NCI-H2196 (cell line): ENCODE measurements at regions not wholly inside any gene's neighbourhood (a gene's known extent, or its start where the extent isn't known, plus 50 kb on each side); places are given as distances from the start of the nearest gene placed in this dataset.
"Not testable (repeated sequence)": the region's sequence is repeated elsewhere in the genome, so short reads cannot be mapped to it uniquely, and the experiment has no call there.

Experiments
- DNase-seq: peaks from one replicate; lab custom pipeline; 2025; ENCODE audit not compliant: unreplicated experiment; lab: John Stamatoyannopoulos, UW

DNA sequence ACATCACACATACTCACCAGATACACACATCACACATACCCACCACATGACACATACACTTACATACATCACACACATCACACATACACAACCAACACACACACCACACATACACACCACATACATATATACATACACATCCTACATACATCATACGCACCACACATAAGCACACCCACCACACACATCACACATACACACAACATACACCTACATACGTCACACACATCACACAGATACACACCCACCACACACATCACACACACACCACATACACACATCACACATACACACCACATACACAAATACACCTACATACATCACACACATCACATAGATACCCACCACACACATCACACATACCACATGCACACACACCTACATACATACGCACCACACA is 158.4 kb downstream of the NDUFA10 start:
- no peak for DNase-seq

DNA sequence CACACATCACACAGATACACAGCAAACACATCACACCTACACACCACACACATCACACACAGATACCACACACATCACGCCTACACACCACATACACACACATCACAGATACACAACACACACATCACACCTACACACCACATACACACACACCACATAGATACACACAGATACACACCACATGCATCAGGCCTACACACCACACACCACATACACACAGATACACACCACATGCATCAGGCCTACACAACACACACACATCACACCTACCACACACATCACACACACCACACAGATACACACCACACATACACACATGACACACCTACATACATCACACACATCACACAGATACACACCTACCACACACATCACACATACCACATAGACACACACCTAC is 158.8 kb downstream of the NDUFA10 start:
- no peak for DNase-seq

DNA sequence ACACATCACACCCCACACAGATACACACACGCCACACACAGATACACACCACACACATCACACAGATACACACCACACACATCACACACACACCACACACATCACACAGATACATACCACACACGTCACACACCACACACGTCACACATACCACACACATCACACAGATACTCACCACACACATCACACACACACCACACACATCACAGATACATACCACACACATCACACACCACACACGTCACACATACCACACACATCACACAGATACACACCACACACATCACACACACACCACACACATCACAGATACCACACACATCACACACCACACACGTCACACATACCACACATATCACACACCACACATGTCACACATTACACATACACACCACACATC is 159.3 kb downstream of the NDUFA10 start:
- DNase-seq: not testable (repeated sequence)

DNA sequence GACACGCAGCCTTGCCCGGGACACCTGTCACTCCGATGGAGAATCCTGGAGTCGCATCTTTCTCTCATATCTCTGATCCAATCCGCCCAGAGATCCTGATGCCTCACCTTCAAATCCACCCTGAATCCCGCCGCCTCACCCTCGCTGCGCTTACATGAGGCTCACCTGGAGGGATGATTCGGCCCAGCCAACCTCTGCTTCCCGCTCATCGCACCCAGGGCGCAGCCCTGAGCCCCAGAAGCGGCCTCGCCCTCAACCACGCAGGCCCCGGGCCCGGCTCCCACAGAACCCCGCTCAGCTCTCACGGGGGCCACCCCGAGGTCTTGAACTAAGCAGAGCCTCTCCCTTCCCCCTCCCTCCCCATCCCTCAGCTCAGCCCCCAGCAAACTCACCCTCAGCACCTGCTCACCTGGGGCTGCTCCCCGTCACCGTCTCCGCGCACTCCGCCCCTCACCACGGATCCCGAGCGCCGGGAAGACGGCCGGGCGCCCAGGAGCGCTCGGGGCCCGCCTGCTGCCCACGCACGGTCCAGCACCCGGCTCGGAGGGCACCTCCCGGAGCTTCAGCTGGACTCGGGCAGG is 160.0 kb downstream of the NDUFA10 start:
- no peak for DNase-seq

DNA sequence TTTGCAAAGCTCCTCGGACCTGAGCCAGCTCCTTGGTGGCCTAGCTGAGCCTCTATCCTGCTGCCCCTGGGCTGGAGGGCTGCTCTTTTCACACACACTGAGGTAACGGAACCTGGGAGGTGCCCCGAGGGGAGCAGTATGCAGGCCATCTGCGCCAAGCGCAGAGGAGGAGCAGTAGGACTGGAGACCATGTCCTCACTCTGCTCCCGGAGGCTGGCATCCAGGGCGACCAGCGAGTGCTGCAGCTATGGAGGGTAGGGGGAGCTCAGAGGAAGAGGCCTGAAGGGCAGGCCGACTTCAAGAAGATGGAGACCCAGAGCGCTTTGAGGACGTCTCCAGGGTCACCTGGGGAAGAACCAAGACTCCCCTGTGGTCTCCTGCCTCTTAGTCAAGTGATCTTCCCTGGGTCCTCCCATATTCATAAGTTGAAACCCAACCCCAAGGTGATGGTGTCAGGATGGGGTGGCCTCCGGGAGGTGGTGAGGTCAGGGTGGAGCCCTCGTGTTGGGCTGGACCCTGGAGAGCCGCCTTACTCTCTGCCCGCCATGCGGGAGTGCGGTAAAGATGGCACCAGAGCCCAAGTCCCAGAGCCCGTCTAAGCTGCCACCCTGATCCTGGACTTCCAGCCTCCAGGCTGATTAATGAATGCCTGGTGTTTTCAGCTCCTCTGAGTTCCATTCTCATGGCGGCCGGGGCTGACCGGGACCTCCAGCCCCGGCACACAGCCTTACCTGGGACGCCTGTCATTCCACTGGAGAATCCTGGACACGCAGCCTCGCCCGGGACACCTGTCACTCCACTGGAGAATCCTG is 160.7 kb downstream of the NDUFA10 start:
- no peak for DNase-seq

DNA sequence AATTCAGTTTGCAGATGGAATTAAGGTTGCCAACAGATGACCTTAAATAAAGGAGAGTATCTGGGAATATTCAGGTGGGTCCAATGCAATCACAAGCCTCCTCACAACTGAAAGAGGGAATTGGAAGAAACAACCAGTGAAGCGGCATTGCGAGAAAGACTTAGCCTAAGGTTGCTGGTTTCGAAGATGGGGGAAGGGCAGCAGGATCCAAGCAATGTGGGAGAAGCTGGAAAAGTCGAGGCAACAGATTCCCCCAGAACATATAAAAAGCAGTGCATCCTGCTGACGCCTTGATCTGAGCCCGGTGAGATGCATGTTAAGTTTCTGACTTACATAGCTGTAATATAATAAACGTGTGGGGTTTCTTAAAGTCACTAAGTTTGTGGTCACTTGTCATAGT is 162.5 kb downstream of the NDUFA10 start:
- DNase-seq: no peak

DNA sequence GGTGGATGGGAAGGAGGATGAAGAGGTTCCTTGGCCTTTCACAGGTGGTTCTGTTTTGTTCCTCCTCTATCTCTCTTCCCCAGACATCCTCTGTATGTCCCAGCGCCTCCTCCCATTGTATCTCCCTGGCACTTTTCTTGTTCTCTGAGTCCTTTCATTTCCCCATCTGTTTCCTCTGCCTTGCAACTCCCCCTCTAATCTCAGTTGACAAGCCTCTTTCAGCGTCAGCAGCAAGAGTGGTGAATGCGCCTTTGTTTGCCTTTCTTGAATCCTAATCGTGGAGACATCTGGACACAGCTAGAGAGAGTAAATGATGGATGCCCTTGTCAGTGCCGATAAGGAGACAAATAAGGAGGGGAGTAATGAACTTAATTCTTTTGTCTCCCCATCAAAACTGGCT is 167.0 kb downstream of the NDUFA10 start:
- DNase-seq: no peak

DNA sequence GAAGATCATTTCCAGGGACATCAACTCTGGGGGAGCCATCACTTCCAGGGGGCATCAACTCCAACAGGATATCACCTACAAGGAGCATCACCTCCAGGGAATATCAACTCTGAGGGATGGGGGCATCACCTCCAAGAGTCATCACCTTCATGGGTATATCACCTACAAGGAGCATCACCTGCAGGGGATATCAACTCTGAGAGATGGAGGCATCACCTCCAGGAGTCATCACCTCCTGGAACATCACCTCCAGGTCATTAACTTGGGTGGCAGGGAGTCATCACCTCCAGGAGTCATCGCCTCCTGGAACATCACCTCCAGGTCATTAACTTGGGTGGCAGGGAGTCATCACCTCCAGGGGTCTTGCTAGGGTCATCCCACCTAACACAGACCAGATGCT is 167.6 kb downstream of the NDUFA10 start:
- no peak for DNase-seq

DNA sequence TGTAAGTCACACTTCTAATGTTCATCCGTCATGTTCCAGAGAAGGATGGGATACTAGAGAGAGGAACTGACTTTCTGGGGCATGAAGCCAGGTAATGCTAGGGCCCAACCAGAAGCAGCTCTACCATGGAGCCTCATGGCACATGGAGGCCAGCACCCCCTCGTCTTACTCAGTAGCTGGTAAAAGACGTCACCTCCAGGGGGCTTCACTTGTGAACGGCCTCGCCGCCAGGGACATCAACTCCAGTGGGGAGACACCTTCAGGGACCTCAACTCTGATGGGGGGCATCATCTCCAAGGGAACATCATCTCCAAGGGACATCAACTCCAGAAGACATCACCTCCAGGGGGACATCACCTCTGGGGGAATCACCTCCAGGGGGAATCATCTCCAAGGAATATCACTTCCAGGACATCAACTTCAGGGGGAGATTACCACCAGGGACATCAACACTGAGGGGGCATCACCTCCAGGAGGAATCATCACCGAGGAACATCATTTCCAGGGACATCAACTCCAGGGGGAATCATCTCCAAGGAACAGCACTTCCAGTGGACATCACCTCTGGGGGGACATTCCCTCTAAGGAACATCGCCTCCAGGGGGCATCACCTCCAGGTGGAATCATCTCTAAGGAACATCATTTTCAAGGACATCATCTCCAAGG is 168.4 kb downstream of the NDUFA10 start:
- DNase-seq: no peak

DNA sequence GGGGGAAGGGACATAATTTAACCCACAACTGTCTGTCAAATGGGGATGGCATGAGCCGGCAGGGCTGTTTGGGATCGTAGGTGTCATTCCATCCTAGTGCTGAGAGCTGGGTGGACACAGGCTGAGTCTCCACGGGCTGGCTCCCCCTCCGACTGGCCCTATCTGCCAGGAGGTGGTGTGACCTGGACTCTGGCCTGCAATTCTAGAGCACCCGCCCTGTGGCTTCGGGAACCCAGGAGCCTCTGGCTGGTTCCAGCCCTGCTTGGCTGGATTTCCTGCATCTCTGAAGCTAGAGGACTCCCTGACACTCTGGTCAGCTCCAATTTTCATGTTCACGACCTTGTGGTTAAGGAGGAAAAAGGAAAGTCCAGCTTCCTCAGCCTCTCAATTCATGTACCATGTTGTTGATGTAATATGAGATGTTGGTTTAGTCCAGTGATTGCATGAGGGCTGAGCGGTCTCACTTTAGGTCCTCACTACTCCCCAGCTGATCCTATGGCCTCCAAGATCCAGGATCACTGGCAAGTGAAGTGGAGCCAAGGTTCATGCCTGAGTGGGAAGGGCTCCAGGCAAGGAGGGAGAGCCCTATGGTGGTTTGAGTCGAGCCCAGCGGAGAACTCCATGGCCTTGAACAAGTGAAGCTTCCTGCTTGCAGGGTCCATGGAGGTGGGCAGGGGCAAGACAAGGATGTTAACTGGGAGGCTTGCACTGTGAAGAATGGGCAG is 169.1 kb downstream of the NDUFA10 start:
- no peak for DNase-seq

DNA sequence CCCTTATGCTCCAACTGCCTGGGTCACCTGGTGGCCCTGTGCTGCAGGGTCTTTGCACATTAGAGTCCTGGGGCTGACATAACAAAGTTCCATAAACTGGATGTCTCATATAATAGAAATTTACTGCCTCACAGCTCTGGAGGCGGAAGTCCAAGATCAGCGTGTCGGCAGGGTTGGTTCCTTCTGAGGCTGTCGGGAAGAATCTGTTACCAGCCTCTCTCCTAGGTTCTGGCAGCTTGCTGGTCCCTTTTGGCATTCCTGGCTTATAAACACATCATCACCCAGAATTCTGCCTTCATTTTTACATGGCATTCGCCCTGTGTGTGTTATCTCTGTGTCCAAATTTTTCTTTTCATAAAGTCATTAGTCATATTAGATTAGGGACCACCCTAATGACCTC is 170.5 kb downstream of the NDUFA10 start:
- no peak for DNase-seq

DNA sequence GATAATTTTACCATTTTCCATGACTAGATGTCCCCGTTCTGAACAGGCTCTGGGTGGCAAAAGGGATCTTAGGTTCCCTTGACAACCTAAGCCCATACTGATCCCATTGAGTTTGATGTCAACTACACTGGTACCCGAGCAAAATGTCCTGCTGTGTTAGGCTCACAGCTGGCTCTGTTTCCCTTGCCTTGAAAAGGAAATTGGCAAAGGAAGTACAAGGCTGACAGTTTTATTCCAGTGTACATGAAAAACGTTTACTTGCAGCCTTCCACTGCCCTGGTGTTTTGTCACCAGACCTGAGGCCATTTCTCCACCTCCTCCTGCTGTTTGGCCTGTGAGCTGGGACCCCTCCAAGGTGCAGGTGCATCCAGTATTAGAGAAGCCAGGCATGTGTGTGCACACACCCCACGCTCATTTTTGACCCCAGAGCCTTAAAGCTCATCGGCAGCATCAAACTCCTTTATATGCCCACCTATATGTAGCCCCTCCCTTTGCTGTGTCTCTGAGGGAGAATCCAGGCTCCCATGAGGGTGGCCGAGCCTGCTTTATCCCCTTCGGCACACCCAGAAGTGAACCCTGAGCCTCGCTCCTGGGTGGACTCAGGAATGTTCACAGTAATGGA is 171.3 kb downstream of the NDUFA10 start:
- no peak for DNase-seq

DNA sequence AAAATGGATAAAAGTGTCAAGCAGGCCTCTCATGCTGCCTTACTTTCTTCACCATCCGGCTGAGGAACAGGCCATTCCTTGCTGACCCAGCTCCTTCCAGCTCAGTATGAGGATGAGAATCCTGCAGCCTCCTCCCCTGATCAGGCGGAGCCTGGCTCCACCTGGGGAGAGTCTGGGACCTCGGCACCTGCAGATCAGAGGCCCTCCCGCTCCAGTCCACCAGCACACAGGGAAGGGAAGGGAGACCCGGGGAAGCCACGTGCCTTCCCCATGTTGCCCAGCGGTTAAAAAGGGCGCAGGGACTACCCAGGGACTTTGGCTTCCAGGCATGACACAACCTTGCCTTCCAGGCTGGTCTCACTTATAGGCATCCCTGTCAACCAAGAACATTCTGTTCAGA is 172.0 kb downstream of the NDUFA10 start:
- DNase-seq: no peak

DNA sequence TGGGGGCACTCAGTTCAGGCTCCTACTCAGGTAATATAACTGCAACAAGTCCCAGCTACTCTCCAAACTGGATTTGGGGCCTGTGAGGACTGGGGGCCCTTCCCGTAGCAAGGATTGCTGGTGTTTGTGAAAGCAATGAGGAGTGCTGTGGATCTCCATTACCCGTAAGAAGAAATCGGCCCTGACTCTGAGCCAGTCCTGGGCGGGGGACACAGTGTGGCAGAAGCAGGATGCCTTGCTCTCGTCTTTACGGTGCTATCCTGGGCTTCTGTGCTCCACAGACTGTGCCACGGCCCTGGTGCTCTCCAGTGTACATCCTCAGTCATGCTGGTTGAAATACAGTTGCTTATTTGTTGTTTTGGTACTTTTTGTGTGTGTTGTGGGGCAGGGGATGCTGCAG is 172.9 kb downstream of the NDUFA10 start:
- no peak for DNase-seq

DNA sequence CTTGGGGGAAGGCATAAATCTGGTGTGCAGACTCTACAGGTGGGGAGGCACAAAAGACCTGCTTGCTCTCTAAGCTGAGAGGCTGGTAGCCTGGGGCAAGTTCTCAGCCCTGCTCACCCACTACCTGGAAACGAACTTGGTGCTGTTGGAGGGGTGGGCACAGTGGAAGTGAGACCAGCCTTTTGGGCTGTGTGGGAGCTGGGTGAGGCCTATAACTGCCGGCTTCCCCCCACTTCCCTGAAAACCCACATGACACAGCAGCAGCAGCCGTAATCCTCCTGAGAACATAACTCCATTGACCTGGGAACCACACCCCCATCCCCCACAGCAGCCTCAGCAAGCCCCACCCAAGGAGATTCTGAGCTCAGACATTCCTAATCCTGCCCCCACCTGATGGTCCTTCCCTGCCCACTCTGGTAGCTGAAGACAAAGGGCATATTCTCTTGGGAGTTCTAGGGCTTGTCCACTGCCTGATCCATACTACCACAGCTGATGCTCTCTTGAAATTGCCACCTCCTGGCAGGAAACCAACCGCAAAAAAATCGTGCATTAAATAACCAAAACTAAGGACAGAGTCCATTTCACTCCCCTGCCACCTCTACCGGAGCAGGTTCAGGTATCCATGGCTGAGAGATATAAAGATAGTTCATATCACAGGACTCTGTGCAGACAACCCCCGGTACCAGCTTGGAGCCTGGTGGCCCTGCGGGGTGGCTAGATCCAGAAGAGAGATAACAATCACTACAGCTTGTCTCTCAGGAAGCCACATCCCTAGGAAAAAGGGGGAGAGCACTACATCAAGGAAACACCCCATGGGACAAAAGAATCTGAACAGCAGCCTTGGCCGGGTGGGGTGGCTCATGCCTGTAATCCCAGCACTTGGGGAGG is 178.1 kb downstream of the NDUFA10 start:
- DNase-seq: no peak

DNA sequence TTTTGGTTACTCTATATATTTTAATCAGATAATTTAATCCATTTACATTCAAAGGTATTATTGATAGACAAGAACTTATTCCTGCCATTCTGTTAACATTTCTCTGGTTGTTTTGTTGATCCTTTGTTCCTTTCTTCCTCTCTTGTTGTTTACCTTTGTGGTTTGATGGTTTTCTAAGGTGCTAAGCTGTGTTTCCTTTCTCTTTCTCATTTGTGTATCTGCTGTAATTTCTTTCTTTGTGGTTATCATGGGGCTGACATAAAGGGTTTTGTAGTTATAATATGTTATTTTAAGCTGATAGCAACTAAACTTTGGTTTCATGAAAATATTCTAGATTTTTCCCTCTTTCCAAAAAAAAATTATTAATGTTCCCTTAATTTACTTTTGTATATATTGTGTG is 179.2 kb downstream of the NDUFA10 start:
- DNase-seq: no peak

DNA sequence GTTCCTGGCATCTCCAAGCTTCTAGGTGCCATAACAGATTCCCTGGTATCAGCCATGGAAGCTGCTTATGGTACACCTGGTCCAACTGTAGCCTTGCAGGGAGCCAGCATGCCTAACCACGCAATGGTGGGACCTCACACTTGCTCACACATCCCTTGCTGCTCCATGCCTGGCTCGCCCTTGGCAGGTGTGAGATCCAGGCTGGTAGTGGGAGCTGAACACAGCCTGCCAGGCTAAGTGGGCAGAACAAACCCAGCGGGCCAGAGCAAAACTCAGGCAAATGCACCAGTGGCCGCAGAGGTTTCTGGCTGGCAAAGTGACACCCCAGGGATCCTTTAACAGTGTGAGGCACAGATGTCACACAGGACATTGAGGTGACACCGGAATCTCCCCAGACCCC is 185.8 kb downstream of the NDUFA10 start:
- DNase-seq: no peak

DNA sequence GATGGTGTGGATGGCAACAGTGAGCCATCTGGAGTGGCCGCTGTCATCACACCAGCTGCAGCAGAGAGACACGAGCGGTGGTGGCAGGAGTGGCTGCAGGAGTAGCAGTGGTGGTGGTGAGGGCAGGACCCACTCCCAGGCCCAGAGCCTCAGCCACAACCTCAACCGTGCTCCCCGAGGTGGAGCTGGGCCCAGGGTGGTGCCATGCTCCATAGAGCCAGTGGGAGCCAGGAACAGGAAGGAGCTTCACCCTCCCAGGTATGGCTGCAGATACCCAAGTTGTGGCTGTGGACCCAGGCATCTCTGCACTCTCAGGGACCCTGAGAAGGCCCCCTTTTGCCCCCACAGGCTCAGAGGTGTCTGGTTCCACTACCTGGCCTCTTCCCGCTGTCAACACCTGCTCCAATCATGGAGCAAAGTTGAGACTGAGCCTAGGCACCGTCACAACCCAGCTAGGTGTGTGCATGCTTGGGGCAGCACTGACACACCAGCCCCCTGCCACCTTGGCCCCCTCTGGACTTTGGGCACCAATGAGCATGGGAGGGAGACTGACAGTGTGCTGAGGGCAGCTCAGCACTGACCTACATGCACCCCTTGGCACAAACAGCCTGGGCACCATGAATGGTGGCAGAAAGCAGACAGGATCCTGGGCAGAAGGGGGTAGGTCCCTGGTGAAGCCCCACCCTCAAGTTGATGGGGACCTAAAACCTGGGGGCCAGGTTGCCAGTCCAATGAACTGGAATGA is 188.9 kb downstream of the NDUFA10 start:
- no peak for DNase-seq

DNA sequence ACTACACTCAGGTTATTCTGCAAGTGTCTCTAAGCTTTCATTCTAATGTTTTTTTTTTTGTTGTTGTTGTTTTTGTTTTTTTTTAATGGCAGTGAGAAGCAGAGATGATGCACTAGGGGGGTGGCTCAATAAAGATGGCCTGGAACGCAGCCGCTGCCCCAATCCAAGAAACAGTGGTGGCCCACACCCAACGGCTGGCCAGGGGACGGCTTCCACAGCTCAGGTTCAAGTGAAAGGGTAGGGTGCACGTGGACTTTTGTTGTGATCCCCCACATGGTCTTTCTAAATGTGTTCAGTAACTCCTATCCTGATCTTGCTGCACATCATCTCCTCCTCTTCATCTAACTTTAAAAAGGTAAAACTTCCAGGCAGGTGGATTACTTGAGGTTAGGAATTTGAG is 190.1 kb downstream of the NDUFA10 start:
- DNase-seq: no peak

DNA sequence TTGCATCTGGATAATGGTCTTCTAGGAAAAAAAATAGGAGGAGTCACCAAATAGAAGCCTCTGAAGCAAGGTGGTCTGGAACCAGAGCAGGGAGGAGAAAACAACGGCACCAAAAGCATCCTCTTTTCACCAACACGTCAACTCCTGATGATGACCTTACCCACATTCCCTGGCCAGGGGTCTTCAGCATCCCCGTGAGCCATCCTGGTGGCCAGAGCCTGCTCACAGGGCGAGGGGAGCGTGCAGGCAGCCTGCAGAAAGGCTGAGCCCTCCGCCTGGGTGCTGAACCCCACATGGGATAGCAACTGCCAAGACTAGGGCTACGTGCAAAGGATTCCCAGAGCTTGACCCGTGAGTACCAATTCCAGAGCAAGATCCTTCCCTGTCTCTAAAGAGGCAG is 191.0 kb downstream of the NDUFA10 start:
- no peak for DNase-seq
